ENCODE measurements at regions not wholly inside any gene's neighbourhood (a gene's known extent, or its start where the extent isn't known, plus 50 kb on each side); places are given as distances from the start of the nearest gene placed in this dataset.

- H3K4me3 ChIP-seq (replicated peaks in 1 of 3; ENCODE audit: insufficient read depth in 1 of 3, low read depth in 2 of 3, low read length in 3 of 3) = no peak overlapping the region
- in situ Hi-C loops (cut with HindIII; ENCODE audit: extremely low pct_ligation_motif_present, low pct_unique_long_range_greater_than_20kb) = no loop called here
- H3K79me2 ChIP-seq (ENCODE audit: insufficient read depth, low read length) = no peaks in the 10 kb centered on the region
- H3K9me3 ChIP-seq (ENCODE audit: low read length) = no peaks in the 10 kb centered on the region
- WGBS (ENCODE audit: low lambda C conversion rate) = 0% methylated on average over 2 of the region's 2 CpGs
- FAIRE-seq (no peak), ATAC-seq (no peak), DNase-seq (ENCODE audit: low spot score) (no peak)
- CTCF ChIA-PET (ENCODE audit: low intra/inter-chr PET ratio, low total read pairs) = no interaction called here
- H3K9ac ChIP-seq (ENCODE audit: insufficient read depth, low read depth, low read length) = no peak overlapping the region
- intact Hi-C loops (cut with micrococcal nuclease; ENCODE audit: unreplicated experiment) = no loop called here
- no peak overlapping the region for H3K27ac ChIP-seq (ENCODE audit: extremely low read length, insufficient read depth, low read length)
- no peaks in the 10 kb centered on the region for H3K4me1 ChIP-seq (ENCODE audit: insufficient read depth, low read length)
- H3K36me3 ChIP-seq (replicated peaks in 1 of 2; ENCODE audit: control insufficient read depth in 1 of 2, insufficient read depth in 2 of 2, low read length in 2 of 2) = no peaks in the 10 kb centered on the region
- POLR2A ChIA-PET = no interaction called here
- no peak overlapping the region for H3K4me2 ChIP-seq (ENCODE audit: low read depth, low read length)
- H4K20me1 ChIP-seq (ENCODE audit: insufficient read depth, low read length) = no peaks in the 10 kb centered on the region
- BruUV-seq (replicated peaks) = no TSS peak
- H3K27me3 ChIP-seq (ENCODE audit: control insufficient read depth in 1 of 2, insufficient read depth in 2 of 2, low read length in 2 of 2) = no peaks in the 10 kb centered on the region
- H2AFZ ChIP-seq (ENCODE audit: low read length) = no peak overlapping the region
- TF ChIP-seq DMAP1 (CRISPR knock-in tag; IDR thresholded peaks at IDR 0.05) (no peak), PAWR (CRISPR knock-in tag; IDR thresholded peaks at IDR 0.05; ENCODE audit: borderline replicate concordance) (no peak), ZNF318 (CRISPR knock-in tag; IDR thresholded peaks at IDR 0.05) (no peak), ZNF101 (CRISPR knock-in tag; IDR thresholded peaks at IDR 0.05; ENCODE audit: borderline replicate concordance, low read depth) (no peak), HES4 (CRISPR knock-in tag; IDR thresholded peaks at IDR 0.05; ENCODE audit: borderline replicate concordance) (no peak), MED1 (CRISPR knock-in tag; IDR thresholded peaks at IDR 0.05) (no peak), EHMT2 (IDR thresholded peaks at IDR 0.05; ENCODE audit: borderline replicate concordance, low read depth, low read length) (no peak), DR1 (CRISPR knock-in tag; IDR thresholded peaks at IDR 0.05) (no peak), KDM6A (CRISPR knock-in tag; IDR thresholded peaks at IDR 0.05; ENCODE audit: low read depth) (no peak), ZNF430 (CRISPR knock-in tag; IDR thresholded peaks at IDR 0.05) (no peak)
Measured at GRCh38 chr12:71353607-71354006, 86.0 kb upstream of the LGR5 start.
